HG02884 (cell line): ENCODE measurements at regions not wholly inside any gene's neighbourhood (a gene's known extent, or its start where the extent isn't known, plus 50 kb on each side); places are given as distances from the start of the nearest gene placed in this dataset.
"Not testable (repeated sequence)": the region's sequence is repeated elsewhere in the genome, so short reads cannot be mapped to it uniquely, and the experiment has no call there.

Experiments
- ATAC-seq: cut with Tn5 transposase; IDR thresholded peaks from one replicate; pipeline ENCODE4 v1.9.1; 2021; ENCODE audit warnings: mild to moderate bottlenecking, moderate library complexity; ENCODE audit not compliant: unreplicated experiment

DNA sequence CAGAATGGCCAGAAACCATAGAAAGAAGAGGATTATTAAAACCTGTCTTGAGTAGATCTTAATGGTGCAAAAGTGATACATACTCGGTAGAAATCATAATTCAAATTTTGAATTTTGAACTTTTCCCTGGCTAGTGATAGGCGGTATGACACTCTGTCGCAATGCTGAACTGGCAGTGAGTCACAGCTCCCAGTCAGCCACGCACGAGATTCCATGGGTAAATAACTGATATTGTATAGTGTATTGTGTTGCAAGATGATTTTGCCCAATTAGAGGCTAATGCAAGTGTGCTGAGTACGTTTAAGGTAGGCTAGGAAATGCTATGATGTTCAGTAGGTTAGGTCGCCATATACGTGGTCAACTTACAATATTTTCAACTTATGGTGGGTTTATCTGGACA lies 207.0 kb downstream of the SIPA1L2 start:
- no peak for ATAC-seq

DNA sequence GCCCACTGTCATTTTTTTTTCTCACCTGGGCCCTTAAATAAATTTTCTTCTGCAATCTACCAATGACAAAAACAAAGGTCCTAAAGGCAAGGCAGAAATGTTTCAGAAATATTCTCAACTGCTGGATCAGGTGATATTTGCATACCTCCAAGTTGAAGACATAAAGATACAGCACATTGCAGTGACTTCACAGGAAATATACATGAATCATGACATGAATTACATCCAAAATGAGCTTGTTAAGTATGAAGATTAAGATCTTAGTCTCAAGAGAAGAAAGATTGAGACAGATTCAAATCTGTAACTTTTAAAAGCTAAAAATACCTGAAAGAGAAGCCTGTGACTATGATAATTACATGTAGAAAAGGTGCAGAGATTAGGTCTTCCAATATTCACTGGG lies 207.8 kb downstream of the SIPA1L2 start:
- no peak for ATAC-seq

GRCh38 chr1:232421143-232421796 lies 208.7 kb downstream of the SIPA1L2 start:
- no peak for ATAC-seq

DNA sequence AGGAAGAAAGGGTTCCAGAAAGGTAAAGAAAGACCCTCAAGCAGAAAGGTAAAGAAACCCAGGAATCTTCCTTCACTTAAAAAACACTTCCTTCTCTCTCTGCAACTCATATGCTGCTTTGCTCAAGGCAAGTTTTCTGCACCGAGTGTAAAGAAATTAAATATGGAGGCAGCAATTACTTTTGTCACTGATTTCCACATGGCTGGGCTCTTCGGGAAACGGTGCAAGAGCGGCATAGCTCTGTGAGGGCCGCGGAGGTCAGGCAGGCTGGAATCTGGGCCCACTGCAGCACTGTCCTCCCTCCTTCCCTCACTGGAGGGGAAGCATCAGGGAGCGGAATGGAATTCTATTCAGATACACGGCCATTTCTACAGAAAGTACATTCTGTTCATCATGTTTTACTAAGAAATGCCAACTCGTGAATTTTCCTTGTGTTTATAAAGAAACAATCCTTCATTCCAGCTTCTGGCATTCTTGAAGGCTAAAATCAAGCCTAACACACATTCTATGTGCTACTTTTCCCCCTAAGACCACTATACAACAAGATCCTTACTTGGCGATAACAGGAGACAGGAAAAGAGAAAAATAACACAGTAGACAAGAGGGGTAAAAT lies 212.2 kb downstream of the SIPA1L2 start:
- ATAC-seq, result no peak

GRCh38 chr1:232416026-232416568 lies 213.8 kb downstream of the SIPA1L2 start:
- ATAC-seq, result no peak

DNA sequence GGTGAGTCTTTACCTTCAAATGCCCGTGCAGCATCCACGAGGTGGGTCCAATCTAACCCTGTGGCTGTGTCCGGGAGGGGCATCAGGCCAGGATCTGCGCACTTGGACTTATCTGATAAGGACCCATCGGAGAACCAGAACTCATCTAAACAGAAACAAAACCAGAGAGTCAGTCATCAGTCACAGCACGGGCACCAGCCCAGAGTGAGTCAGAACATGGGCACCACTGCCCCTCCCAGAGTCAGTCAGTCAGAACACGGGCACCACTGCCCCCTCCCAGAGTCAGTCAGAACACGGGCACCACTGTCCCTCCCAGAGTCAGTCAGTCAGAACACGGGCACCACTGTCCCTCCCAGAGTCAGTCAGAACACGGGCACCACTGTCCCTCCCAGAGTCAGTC lies 214.5 kb downstream of the SIPA1L2 start:
- not testable (repeated sequence) for ATAC-seq

DNA sequence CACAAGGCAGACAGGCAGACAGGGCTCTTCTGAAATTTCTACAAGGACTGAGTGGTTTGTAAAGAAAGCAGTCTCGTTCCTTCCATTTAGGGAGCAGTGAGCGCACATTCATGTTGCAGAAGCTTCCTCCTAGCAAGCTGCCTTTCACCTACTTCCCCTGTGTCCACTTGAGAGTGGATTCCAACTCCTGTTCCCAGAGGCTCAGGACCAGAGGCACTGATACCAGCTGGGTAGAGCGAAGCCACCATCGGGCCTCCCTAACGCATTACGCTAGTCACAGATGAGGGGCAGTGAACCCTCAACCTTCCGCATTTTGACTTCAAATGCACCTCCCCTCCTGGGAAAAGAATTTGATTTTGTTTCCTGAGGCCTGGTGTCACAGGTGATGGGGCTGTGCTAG lies 215.8 kb downstream of the SIPA1L2 start:
- ATAC-seq, result no peak

GRCh38 chr1:232413674-232414073 lies 216.3 kb downstream of the SIPA1L2 start:
- ATAC-seq, result no peak

DNA sequence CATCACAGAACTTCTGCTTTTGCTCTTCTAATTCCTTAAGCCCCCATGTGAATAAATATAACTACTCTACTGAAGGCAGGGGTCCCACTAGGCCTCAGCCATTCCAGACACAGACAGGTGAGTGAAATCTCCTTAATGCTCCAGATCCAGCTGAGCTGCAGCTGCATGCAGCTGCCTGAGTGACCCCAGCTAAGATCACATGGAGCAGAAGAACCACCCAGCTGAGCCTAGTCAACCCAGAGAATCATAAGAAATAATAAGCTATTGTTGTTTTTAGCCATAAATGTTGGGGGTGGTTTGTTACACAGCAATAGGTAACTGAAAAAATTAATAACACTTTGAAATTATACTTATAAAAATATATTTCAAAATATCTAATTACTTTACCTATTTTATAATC lies 220.3 kb downstream of the SIPA1L2 start:
- ATAC-seq, result no peak

DNA sequence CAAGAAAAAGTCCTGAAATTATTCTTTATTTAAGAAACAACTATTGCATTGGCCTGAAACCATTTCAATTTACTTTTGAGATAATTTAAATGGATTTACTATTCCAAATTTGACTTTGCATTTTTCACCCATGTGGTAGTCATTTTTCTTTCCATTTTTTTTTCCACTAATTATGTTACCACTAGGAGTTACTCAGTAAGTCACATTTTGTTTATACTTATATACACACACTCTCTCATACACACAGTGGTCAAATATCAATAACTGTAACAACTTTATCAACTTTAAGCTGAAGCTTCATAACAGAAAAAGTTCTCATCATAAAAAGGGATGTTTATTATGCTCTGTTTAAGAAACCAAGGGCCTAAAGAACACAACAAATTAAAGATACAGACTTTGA lies 222.8 kb downstream of the SIPA1L2 start:
- no peak for ATAC-seq

DNA sequence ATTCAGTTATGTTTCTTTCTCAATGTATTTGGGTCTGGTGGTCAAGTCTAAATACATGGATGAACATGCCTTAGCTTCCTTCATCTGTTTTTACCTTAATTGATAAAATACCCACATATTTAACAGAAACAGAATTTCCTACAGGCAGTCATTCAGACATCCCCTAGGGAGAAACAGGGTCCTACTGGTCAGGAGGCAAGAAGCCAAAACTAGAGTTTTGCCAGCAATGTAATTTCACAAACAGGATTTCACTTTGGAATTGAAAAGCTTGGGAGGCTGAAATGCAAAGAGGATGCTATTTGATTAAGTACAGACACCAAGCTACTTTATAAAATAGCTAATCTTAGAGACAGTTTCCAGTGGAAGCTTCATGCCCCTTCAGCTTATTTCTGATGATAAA lies 224.2 kb downstream of the SIPA1L2 start:
- ATAC-seq, result no peak

DNA sequence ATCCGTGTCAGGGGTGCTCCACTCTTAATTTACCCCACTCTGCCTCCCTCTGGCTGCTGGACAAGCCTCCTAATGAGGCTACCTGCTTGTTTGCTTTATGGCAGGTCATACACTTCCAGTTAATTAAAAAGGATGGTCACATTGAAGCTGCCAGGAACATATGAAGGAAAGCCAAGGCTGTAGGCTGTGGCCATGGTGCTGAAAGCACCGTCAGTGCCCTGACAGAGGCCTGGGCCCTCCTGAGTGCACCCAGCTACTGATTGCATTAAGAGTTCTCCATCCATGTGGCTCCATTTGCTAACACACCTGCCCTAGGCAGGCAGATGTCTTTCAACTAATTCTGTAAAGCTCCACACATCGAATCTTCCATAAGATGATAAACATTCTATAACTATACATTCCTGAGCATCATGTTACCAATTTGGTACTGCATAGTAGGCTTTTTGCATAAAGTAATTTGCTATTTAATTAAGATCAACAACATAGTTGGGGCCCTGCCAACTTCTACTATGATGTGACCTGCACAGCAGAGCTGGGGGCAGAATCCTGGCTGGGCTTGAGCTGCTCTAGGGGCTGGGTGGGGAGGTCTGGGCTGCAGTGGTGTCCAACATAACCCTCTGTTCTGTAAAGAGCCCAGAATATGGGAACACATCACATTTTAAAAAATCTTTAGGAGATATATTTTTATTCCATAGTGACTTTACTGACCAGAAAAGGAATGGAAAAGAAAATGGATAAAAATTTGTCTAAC lies 224.8 kb downstream of the SIPA1L2 start:
- no peak for ATAC-seq

DNA sequence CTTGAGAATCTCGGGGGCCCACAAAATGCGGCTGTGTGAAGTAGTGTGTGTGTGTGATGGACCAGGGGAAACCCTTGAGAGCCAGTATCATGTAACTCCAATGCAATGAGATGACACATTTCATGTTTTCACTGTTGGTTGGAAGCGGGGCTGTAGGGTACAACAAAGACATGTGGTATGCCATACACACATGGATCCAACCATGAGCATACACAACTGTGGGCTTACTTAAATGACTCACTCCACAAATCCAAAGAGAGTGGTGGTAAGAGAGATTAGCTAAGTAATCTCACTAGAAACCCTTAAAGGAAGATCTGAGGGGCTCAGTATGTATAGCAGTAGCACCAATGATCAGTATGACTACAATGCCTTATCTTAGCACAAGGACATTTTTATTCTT lies 225.7 kb downstream of the SIPA1L2 start:
- no peak for ATAC-seq

DNA sequence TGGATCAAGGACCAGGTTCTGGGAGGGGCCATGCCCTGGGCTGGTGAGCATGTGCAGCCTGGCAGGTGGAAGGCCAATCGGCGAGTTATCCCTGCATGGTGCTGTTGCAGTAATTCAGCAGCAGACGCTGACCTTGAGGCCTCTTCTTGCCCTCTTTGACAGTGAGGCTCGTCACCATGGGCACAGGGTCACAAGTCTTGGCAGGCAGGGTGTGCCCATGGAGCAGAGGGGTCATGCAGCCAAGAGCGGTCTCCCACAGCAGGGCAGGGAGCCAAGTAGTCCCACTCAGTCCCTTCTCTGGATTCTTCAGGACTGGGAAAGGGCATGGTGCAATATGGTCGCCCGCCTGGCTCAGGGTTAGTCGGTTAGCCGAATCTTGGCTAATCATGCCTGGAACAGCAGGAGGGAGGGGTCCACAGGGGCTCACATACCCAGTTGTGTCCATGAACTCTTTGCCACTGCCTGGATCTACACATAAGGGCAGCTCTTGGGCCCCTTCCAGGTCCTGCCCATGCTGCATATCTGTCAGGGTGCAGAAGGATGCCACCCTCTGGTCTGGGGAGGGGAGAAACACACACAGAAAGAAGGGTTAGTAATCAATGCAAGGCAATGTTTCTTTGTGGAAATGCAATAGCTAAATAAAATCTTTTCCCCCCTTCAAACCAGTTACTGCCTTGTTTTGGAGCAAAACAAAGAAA lies 226.8 kb downstream of the SIPA1L2 start:
- ATAC-seq, result no peak

- no peak for ATAC-seq
These were observed 231.1 kb downstream of the SIPA1L2 start for GRCh38 chr1:232398823-232399222.

- no peak for ATAC-seq
These were observed 236.3 kb downstream of the SIPA1L2 start for GRCh38 chr1:232393444-232394146.

GRCh38 chr1:232393010-232393409 lies 236.9 kb downstream of the SIPA1L2 start:
- ATAC-seq, result no peak

DNA sequence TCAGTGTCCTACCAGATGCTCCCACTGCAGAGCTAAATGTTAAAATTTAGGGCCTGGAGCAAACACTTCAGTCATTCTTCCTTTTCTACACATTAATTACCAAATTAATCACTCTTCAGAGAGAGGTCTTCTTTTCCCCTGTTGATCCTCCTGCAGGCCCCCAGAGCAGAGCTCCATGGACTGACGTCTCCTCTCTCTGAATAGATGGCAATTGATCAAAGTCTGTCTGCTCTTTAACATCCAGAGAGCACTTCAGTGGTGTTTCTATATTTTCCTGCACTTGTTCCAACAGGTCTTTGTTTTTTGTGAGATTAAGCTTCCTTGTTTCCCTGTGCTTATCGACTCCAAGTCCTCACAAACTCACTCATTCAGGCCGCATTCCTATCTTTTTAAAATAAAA lies 239.3 kb downstream of the SIPA1L2 start:
- no peak for ATAC-seq

- ATAC-seq, result no peak
These were observed 240.2 kb downstream of the SIPA1L2 start for GRCh38 chr1:232389744-232390143.

DNA sequence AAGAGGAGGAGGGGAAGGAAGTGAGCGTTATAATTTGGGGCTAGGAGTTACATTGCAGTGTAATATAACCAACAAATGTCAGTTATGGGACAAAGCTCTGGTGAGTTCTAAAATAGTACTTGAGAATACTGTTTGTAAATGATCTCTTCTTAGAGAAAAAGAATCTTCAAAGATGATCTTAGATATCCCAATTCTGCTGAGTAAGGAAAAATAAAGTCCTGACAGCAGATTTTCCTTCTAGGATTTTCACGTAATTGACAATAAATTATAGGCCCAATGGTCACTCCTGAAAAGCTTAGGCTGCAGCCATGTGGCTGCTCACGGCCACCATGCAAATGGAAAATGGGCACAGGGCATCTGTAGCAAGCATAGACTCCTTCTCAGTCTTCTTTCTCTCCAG lies 241.6 kb downstream of the SIPA1L2 start:
- no peak for ATAC-seq
